ENCODE measurements at regions not wholly inside any gene's neighbourhood (a gene's known extent, or its start where the extent isn't known, plus 50 kb on each side); places are given as distances from the start of the nearest gene placed in this dataset.

DNA sequence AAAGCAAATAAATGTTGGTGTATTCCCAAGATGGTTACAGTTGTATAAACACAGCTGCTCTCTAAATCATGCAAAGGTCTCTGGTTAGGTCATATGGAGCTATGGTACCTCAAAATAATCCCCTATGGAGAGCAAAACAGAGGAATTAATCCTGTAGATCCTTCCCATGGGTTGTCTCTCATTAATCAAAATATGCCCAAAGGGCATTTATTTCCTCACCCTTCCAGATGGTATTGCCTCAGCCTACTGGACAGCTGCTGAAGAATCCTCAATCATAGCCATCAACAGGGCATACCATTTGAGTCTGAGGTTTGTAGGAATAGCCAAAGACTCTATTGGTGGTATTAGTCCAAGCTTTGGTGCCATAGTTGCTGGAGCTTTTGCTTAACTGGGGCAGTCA is 360.9 kb downstream of the RPL10L start:
- DNase-seq (ENCODE audit: low read depth), result no peak

GRCh38 chr14:46279776-46280175 is 371.8 kb downstream of the RPL10L start:
- no peak for DNase-seq (ENCODE audit: low read depth)

DNA sequence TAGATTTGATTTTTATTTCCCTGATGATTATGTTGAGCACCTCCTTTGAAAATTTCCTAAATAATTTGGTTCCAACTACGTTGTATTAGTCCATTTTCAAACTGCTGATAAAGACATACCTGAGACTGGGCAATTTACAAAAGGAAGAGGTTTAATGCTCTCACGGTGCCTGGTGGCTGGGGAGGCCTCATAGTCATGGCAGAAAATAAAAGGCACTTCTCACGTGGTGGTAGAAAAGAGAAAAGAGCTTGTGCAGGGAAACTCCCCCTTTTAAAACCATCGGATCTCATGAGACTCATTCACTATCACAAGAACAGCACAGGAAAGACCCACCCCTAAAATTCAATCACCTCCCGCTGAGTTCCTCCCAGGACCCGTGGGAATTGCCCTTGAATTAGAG is 372.3 kb downstream of the RPL10L start:
- no peak for DNase-seq (ENCODE audit: low read depth)

GRCh38 chr14:46259536-46259935 is 392.0 kb downstream of the RPL10L start:
- DNase-seq (ENCODE audit: low read depth), result no peak

GRCh38 chr14:46256381-46256780 is 395.2 kb downstream of the RPL10L start:
- no peak for DNase-seq (ENCODE audit: low read depth)

DNA sequence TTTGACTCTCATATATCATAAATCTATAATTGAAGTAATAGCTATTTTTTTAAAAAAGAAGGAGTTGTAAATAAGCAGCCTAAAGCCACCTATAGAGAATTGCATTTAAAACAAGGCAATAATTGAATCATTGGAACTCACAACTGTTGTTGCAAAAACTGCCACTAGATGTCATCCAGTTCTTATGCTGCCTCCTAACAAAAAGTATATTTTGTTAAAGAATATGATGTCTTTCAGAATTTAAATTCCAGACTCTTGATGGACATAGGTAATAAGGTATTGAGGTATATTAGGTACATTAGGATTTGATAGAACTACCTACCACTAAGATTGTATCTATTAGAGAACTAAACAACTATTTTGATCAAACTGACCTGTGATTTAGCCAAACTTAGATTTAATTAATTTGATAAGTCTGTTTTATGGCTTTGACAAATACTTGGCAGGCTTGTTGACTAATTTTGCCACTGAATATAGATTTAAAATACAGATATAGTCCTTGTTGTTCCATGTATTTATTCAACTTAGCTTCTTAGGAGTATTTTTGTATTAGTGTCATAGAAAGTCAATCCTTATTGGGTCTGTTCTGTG is 401.4 kb downstream of the RPL10L start:
- DNase-seq (ENCODE audit: low read depth), result peak; percentile 28

DNA sequence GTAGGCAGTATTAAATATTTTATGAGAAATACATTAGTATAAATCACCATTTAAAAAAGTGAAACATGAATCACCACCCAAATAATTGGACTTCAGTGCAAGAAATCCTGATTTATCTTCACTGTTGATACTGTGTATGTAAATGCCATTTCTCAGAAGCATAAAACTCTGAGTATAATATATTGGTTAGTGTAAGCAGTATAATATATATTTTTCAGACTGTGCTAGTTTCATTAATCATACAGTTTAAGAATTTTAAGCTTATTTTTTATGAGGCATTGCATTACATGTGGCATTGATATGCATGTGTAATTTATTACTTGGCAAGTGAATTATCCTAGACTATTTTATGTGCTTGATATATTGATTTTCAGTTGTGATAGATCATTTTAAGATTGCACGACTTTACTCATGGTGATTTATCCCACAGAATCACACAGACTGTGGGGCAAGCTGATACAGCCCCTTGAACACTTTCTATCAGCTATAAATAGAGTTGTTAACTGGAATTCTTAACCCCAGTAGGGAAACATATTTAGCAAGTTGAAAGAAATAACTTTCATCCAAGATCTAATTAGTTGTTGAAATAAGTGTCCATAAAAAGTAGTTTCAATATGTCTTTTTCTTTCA is 403.5 kb downstream of the RPL10L start:
- no peak for DNase-seq (ENCODE audit: low read depth)

DNA sequence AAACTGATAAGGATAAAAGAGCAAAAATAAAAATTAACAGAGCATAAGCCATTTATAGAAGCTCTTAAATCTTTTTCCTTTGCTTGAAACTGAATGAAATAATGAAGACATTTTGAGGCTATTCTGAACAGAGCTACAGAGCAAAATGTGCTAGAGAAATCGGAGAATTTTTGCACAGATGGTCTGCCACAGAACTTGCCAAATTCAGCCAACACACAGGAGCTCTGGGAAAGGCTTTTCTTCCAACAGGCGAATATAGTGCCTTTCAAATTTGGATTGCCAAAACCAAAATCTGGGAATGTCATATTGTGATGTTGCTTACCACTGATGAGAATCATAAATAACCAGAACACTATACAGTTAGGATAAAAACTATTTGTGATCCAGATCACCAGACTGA is 406.3 kb downstream of the RPL10L start:
- DNase-seq (ENCODE audit: low read depth), result no peak

- DNase-seq (ENCODE audit: low read depth), result no peak
Measured at GRCh38 chr14:46233786-46234185, 417.8 kb downstream of the RPL10L start.

DNA sequence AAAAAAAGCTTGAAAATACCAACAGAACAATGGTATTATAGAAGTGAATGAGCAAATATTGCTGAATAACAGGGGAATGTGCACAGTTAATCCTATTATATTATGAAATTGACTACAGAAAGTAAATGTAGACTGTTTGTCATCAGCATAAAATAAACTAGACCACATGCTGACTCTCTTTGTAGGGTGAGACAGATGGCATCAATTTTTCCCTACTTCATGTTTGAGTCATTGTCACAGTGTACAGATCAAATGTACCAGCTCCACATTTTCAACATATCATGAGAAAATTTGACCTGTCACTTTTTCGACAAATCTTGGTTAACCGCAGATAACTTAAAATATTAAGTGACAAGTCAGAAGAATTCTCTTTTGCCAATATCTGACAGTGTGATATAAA is 421.0 kb downstream of the RPL10L start:
- no peak for DNase-seq (ENCODE audit: low read depth)

DNA sequence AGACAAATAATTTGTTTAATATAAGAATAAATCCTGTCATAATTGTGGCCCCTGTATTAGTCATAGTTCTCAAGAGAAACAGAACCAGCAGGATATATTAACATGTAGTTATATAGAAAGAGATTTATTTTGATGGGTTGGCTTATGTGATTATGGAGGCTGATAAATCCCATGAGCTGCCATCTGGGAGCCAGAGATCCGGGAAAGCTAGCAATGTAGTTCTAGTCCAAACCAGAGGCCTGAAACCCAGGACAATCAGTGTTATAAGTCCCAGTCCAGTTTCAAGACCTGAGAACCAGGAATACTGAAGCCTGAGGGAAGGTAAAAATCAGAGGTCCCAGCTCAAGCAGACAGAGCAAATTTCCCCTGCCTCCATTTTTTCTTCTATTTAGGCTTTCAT is 435.8 kb downstream of the RPL10L start:
- DNase-seq (ENCODE audit: low read depth), result no peak

- DNase-seq (ENCODE audit: low read depth), result no peak
Measured at GRCh38 chr14:46198676-46199075, 452.9 kb downstream of the RPL10L start.

GRCh38 chr14:46197856-46198255 is 453.7 kb downstream of the RPL10L start:
- DNase-seq (ENCODE audit: low read depth), result no peak

All from iris pigment epithelial cell (primary cell).